Inflammatory macrophage treated with lipopolysaccharide for 4 hours (primary cell): ENCODE measurements at regions not wholly inside any gene's neighbourhood (a gene's known extent, or its start where the extent isn't known, plus 50 kb on each side); places are given as distances from the start of the nearest gene placed in this dataset.

Experiments
- DNase-seq: peaks from one replicate; pipeline ENCODE4 v3.0.0-alpha.2; 2020

DNA sequence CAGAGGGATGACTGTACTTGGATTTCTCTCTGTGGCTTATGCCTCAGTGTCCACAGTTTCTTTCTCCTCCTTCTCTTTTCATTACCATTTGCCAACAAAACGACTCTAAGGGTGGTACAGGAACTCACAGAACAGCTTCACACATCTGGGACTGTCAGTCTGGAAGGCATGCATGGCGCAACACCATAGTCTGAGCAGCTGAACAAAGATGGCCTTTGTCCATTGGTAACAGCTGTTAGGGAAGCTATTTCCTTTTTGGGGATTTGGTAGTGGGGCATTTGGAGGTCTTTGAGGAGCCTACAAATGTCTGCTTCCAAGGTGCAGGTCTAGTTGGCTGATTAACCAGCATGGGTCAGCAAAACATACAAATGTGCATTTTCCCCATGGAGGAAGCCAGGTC lies 81.4 kb upstream of the PCDH8 start:
- no peak for DNase-seq

- DNase-seq: no peak
These were observed 78.5 kb upstream of the PCDH8 start for GRCh38 chr13:52926971-52927370.

DNA sequence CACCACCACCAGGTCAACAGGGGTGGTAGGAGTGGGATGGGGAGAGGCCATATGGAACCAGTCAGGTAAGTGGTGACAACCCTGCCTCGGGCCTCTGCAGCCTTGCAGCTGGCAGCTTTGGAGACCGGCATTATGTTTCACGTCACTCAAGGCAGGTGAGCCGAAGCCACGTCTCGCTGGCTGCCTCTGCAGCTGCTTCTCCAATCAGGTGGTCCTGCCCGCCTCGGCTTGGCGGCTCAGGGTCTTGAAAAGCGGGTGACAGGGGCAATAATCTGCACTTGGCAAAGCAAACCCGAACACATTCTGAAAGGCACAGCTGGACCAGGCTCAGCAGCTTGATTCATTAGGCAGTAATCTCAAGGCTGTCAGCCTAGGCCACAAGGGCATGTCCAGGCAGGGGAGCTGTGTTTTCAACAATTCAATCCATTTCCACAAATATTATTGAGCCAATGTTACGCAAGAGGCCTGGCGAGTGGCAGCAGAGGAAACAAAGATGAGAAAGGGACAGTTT lies 77.4 kb upstream of the PCDH8 start:
- no peak for DNase-seq

DNA sequence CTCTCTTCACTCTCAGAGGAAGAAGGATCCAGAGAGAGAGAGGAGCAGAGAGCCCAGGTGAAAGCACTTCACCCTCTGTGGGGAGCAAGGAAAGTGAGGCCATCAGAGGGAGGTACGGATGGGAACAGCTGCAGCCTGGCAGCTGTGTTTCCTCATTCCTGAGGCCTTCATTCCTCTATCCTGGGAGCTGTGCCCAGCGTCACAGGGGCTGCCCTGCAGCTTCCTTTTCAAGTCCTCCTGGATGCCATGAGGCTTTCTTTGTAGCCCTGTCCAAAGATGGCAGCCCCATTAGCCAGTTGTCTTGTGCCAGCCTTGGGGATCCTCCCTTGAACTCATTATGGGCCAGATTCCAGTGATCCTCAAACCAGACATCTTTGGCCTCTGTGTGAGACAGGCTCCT lies 76.8 kb upstream of the PCDH8 start:
- DNase-seq: no peak

DNA sequence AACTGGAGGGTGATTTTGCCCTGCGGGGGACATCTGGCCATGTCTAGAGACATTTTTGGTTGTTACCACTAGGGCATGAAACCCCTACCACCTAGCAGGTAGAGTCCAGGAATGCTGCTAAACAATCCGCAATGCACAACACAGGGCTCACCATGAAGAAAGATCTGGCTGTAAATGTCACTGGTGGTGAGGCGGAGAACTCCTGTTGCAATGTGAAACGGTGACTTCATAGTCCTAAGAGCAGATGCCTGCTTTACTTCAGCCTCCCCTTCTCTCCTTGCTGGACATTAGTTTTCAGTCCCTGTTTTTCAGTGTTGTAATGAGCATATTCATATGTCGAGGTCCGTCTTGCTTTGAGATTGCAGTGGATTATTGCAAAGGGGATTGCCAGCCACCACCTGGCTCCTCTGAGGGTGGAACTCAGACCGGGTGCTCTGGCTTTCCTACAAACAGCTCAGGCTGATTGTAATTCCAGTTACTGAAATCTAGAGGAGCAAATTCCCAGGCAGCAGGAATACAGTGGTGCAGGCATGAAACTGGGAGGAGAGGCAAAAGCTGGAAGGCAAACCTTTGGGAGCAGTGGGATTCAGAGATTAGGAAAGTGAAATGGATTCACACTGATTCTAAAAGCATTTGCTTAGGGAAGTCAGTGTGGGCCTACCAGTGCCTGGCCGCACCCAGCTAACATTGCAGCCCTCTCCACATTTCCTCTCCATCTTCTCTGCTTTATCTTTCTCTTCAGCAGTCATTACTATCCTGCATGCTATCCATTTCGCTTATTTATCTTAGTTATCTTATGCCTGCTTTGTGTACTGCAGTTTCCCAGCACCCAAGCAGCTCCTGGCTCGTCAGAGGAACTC lies 76.1 kb upstream of the PCDH8 start:
- peak; percentile 27 for DNase-seq

- no peak for DNase-seq
These were observed 74.5 kb upstream of the PCDH8 start for GRCh38 chr13:52922961-52923360.

- DNase-seq: peak; percentile 84
These were observed 72.8 kb upstream of the PCDH8 start for GRCh38 chr13:52921194-52921593.

DNA sequence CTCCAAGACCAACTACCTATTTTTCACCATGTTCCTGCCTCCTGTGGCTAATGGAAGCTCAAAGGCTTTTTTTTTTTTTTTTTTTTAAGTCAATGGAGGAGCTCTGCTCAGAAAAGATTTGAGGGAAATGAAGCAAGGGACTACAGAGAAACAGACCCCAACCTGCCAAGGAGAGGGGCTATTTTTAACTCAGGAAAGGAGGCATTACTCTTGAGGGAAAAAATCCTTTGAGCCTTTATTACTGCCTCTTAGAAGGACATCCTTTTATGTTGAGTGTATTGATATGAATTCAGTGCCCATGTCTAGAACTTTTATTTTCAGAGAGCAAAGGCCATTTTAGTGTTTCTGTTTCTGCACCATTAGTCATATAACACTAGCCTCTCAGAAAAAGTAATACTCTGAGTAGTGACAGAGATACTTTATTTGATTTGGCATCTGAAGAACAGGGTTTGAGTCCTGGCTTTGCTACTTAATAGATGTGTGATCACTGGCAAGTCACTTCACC lies 68.1 kb upstream of the PCDH8 start:
- DNase-seq: no peak

GRCh38 chr13:52911340-52911739 lies 62.9 kb upstream of the PCDH8 start:
- peak; percentile 4 for DNase-seq

- peak; percentile 76 for DNase-seq
These were observed 61.9 kb upstream of the PCDH8 start for GRCh38 chr13:52910318-52910717.

- DNase-seq: no peak
These were observed 57.9 kb upstream of the PCDH8 start for GRCh38 chr13:52906122-52906903.

DNA sequence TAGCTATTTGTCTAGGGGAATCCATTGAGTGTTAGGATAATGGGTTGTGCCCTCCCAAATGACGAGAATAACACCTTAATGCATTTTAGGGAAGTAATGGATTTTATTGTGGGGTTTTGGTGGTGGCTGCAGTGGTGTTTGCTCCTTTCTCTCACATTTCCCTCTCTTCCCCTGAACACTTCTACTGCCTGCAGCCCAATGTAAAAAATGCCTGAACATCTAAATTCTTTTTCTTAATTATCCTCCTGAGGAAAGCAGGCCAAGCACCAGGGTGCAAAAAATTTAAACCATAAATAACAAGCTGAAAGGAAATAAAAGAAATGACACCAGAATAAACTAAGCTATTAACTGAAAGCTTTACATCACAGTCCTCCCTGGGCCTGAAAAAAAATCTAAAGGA lies 57.3 kb upstream of the PCDH8 start:
- no peak for DNase-seq

GRCh38 chr13:52903320-52903719 lies 54.9 kb upstream of the PCDH8 start:
- no peak for DNase-seq

- DNase-seq: no peak
These were observed 50.8 kb upstream of the PCDH8 start for GRCh38 chr13:52899206-52899605.
